H1 (cell line): ENCODE measurements at regions not wholly inside any gene's neighbourhood (a gene's known extent, or its start where the extent isn't known, plus 50 kb on each side); places are given as distances from the start of the nearest gene placed in this dataset.

Experiments used
- CTCF ChIA-PET: fragments of 300-600 bp; sonication (Branson Sonifier 250); formaldehyde crosslinking; loops from one replicate; lab custom pipeline; 2021; ENCODE audit not compliant: partially characterized antibody; lab: Charles Lee
- POLR2A ChIA-PET: fragments of 300-600 bp; sonication (Branson Sonifier 250); formaldehyde crosslinking; loops from one replicate; lab custom pipeline; 2021; ENCODE audit warnings: inconsistent platforms; ENCODE audit not compliant: partially characterized antibody; lab: Charles Lee
- DNase-seq, 2 experiments: peaks; one replicate each; pipeline versions ENCODE4 v3.0.0 to v3.0.0-alpha.2; 2010 to 2022; ENCODE audit warnings: low spot score in 2 of 2, low read depth in 1 of 2, mixed read lengths in 1 of 2
- FAIRE-seq: peaks from 2 replicates; lab custom pipeline; 2011; peaks lifted over from hg19 to GRCh38; lab: Jason Lieb, UNC
- H2AFZ ChIP-seq: 2 replicates; pipeline ENCODE4 v1.8.1; 2012; ENCODE audit warnings: low read length, inconsistent platforms
- H2AK5ac ChIP-seq: 2 replicates; pipeline ENCODE4 v1.6.1; 2013; ENCODE audit warnings: low read depth, low read length
- H2BK120ac ChIP-seq: replicated peaks from 2 replicates; pipeline ENCODE3; 2013; ENCODE audit warnings: low read depth, low read length, inconsistent platforms
- H2BK12ac ChIP-seq: 2 replicates; pipeline ENCODE4 v1.6.1; 2013; ENCODE audit warnings: low read depth, low read length
- H2BK15ac ChIP-seq: 2 replicates; pipeline ENCODE4 v1.6.1; 2013; ENCODE audit warnings: low read length
- H2BK20ac ChIP-seq: 2 replicates; pipeline ENCODE4 v1.6.1; 2013; ENCODE audit warnings: low read length
- H2BK5ac ChIP-seq: 2 replicates; pipeline ENCODE4 v1.6.1; 2013; ENCODE audit warnings: low read depth, low read length
- H3K14ac ChIP-seq: 2 replicates; pipeline ENCODE4 v1.6.1; 2013; ENCODE audit warnings: inconsistent platforms; ENCODE audit not compliant: insufficient read length
- H3K18ac ChIP-seq: 2 replicates; pipeline ENCODE4 v1.6.1; 2013; ENCODE audit warnings: low read length; ENCODE audit errors: extremely low read depth
- H3K23ac ChIP-seq: 2 replicates; pipeline ENCODE4 v1.6.1; 2013; ENCODE audit warnings: inconsistent platforms; ENCODE audit not compliant: insufficient read length
- H3K23me2 ChIP-seq: 2 replicates; pipeline ENCODE4 v1.6.1; 2013; ENCODE audit warnings: low read depth, low read length
- H3K27ac ChIP-seq: 2 replicates; pipeline ENCODE4 v1.6.1; 2011; ENCODE audit warnings: low read depth, low read length, inconsistent platforms
- H3K27me3 ChIP-seq, 4 experiments: replicated peaks in 1 of 4; 1 replicate in 1 of 4; 2 replicates in 3 of 4; pipeline versions ENCODE4 v1.6.1 to v1.8.1; 2011 to 2013; ENCODE audit warnings: low read length in 3 of 4, mild to moderate bottlenecking in 3 of 4, inconsistent platforms in 2 of 4, mixed read lengths in 2 of 4, moderate library complexity in 1 of 4; ENCODE audit not compliant: control insufficient read depth in 3 of 4, insufficient read depth in 3 of 4; ENCODE audit errors: extremely low read depth in 1 of 4
- H3K36me3 ChIP-seq, 4 experiments: 2 replicates each; pipeline versions ENCODE4 v1.6.1 to v1.8.1; 2011 to 2013; ENCODE audit warnings: mild to moderate bottlenecking in 4 of 4, low read length in 3 of 4, moderate library complexity in 2 of 4, control low read depth in 1 of 4, inconsistent platforms in 1 of 4; ENCODE audit not compliant: insufficient read depth in 4 of 4, control insufficient read depth in 2 of 4
- H3K4ac ChIP-seq: replicated peaks from 2 replicates; pipeline ENCODE3; 2013; ENCODE audit warnings: low read length, low read depth, mixed read lengths, inconsistent platforms; ENCODE audit not compliant: insufficient read length
- H3K4me1 ChIP-seq, 4 experiments: replicated peaks in 1 of 4; 1 replicate in 1 of 4; 2 replicates in 3 of 4; pipeline versions ENCODE4 v1.6.1 to v1.8.1; 2011 to 2013; ENCODE audit warnings: low read length in 3 of 4, inconsistent platforms in 2 of 4, mixed read lengths in 1 of 4; ENCODE audit not compliant: insufficient read depth in 4 of 4, control insufficient read depth in 3 of 4
- H3K4me2 ChIP-seq, 2 experiments: 2 replicates each; pipeline versions ENCODE4 v1.6.1 to v1.8.1; 2011 to 2013; ENCODE audit warnings: low read depth in 2 of 2, low read length in 2 of 2, control low read depth in 1 of 2, inconsistent platforms in 1 of 2, mild to moderate bottlenecking in 1 of 2; ENCODE audit not compliant: insufficient read depth in 1 of 2
- H3K4me3 ChIP-seq, 4 experiments: fragments of 200-600, 300-600 bp in 1 of 4; sonication (generic), shearing (Covaris generic), sonication (Bioruptor Twin) in 1 of 4; 2 replicates each; pipeline versions ENCODE4 v1.5.1 to v1.8.1; 2011 to 2016; ENCODE audit warnings: low read length in 4 of 4, low read depth in 3 of 4, control low read depth in 2 of 4, inconsistent platforms in 2 of 4, mild to moderate bottlenecking in 2 of 4, mixed read lengths in 1 of 4, moderate library complexity in 1 of 4; ENCODE audit not compliant: insufficient read depth in 2 of 4; ENCODE audit errors: extremely low read depth in 1 of 4
- H3K56ac ChIP-seq: replicated peaks from 2 replicates; pipeline ENCODE3; 2013; ENCODE audit warnings: low read depth, mild to moderate bottlenecking, mixed read lengths, low read length, inconsistent platforms; ENCODE audit not compliant: insufficient read length
- H3K79me1 ChIP-seq: 2 replicates; pipeline ENCODE4 v1.6.1; 2013; ENCODE audit warnings: low read depth, low read length, control low read depth
- H3K79me2 ChIP-seq, 2 experiments: 2 replicates each; pipeline versions ENCODE4 v1.6.1 to v1.8.1; 2012 to 2013; ENCODE audit warnings: low read length in 2 of 2, mild to moderate bottlenecking in 2 of 2, inconsistent platforms in 1 of 2; ENCODE audit not compliant: insufficient read depth in 2 of 2, control insufficient read depth in 1 of 2
- H3K9ac ChIP-seq, 4 experiments: replicated peaks in 1 of 4; 1 replicate in 1 of 4; 2 replicates in 3 of 4; pipeline versions ENCODE4 v1.6.1 to v1.8.1; 2011 to 2013; ENCODE audit warnings: low read depth in 3 of 4, low read length in 3 of 4, control low read depth in 2 of 4, mild to moderate bottlenecking in 2 of 4, moderate library complexity in 2 of 4, inconsistent platforms in 1 of 4; ENCODE audit errors: extremely low read depth in 1 of 4
- H3K9me3 ChIP-seq, 2 experiments: 2 replicates each; pipeline versions ENCODE4 v1.6.1 to v1.8.1; 2012 to 2013; ENCODE audit warnings: mild to moderate bottlenecking in 2 of 2, moderate library complexity in 2 of 2, control low read depth in 1 of 2, inconsistent platforms in 1 of 2, low read depth in 1 of 2, low read length in 1 of 2, mixed read lengths in 1 of 2; ENCODE audit not compliant: insufficient read depth in 2 of 2
- H4K20me1 ChIP-seq, 2 experiments: replicated peaks in 1 of 2; 2 replicates each; pipeline versions ENCODE3 to v1.8.1; 2011 to 2013; ENCODE audit warnings: inconsistent platforms in 2 of 2, low read length in 2 of 2, mild to moderate bottlenecking in 1 of 2; ENCODE audit not compliant: insufficient read depth in 2 of 2, control insufficient read depth in 1 of 2
- H4K5ac ChIP-seq: 2 replicates; pipeline ENCODE4 v1.6.1; 2013; ENCODE audit warnings: low read length, low read depth, mixed read lengths, inconsistent platforms; ENCODE audit not compliant: insufficient read length
- H4K8ac ChIP-seq: 2 replicates; pipeline ENCODE4 v1.8.0; 2013; ENCODE audit warnings: mild to moderate bottlenecking, moderate library complexity, low read length, inconsistent platforms; ENCODE audit not compliant: insufficient read depth; ENCODE audit errors: extremely low read depth
- H4K91ac ChIP-seq: replicated peaks from 2 replicates; pipeline ENCODE3; 2013; ENCODE audit warnings: low read length, mixed read lengths, inconsistent platforms; ENCODE audit not compliant: insufficient read length
- WGBS, 2 experiments: shearing (Covaris generic) in 1 of 2; methylation state at CpG; one replicate each; pipeline versions ENCODE4 v1.1.6 to v1.1.7; 2013 to 2015; ENCODE audit warnings: low lambda C conversion rate in 2 of 2, mixed read lengths in 2 of 2, inconsistent platforms in 1 of 2, low coverage in 1 of 2, missing lambda C conversion rate in 1 of 2; ENCODE audit not compliant: insufficient replicate concordance in 2 of 2, insufficient coverage in 1 of 2, insufficient read length in 1 of 2; ENCODE audit errors: extremely low coverage in 1 of 2, missing lambda C conversion rate in 1 of 2; 5-methylcytosine and 5-hydroxymethylcytosine counted together
- TF ChIP-seq, protein P1 (sequence below): fragments of 300-600 bp; sonication (generic); IDR thresholded peaks from 2 replicates; pipeline ENCODE4 v1.7.1; 2012; ENCODE audit warnings: low read length, moderate library complexity, mild to moderate bottlenecking, inconsistent platforms; ENCODE audit not compliant: insufficient replicate concordance

GRCh38 chr11:105260976-105261375, 121.4 kb upstream of the CARD18 start:
- Histone ChIP-seq H2AK5ac (no peak overlapping the region), H3K14ac (no peak overlapping the region), H3K4ac (no peak overlapping the region), H3K36me3 (no peaks in the 10 kb centered on the region), H3K56ac (no peak overlapping the region), H4K20me1 (no peaks in the 10 kb centered on the region), H3K4me2 (no peak overlapping the region), H3K9ac (no peak overlapping the region), H3K79me2 (no peaks in the 10 kb centered on the region), H2BK5ac (no peak overlapping the region), H3K18ac (no peak overlapping the region), H3K27me3 (no peaks in the 10 kb centered on the region), H3K4me3 (no peak overlapping the region), H3K27ac (no peak overlapping the region), H3K23ac (no peak overlapping the region), H4K5ac (no peak overlapping the region), H3K9me3 (no peaks in the 10 kb centered on the region), H4K8ac (no peak overlapping the region), H2BK20ac (no peak overlapping the region), H3K79me1 (no peaks in the 10 kb centered on the region), H3K23me2 (no peaks in the 10 kb centered on the region), H2BK12ac (no peak overlapping the region), H2BK120ac (no peak overlapping the region), H4K91ac (no peak overlapping the region), H2AFZ (no peak overlapping the region), H3K4me1 (no peaks in the 10 kb centered on the region), H2BK15ac (no peak overlapping the region)
- ChIA-PET POLR2A (no interaction called here), CTCF (interaction anchor here (2.2 kb wide), 1 partner anchor 601 kb away, joined by 7 read pairs; no protein-coding TSS in a partner anchor)
- no peak for DNase-seq
- no peak for FAIRE-seq
- 67% methylated on average over 1 of the region's 1 CpG; no CpG with 5 or more reads in 1 of the 2 experiments for WGBS, 2 experiments
- TF ChIP-seq, protein P1, sequence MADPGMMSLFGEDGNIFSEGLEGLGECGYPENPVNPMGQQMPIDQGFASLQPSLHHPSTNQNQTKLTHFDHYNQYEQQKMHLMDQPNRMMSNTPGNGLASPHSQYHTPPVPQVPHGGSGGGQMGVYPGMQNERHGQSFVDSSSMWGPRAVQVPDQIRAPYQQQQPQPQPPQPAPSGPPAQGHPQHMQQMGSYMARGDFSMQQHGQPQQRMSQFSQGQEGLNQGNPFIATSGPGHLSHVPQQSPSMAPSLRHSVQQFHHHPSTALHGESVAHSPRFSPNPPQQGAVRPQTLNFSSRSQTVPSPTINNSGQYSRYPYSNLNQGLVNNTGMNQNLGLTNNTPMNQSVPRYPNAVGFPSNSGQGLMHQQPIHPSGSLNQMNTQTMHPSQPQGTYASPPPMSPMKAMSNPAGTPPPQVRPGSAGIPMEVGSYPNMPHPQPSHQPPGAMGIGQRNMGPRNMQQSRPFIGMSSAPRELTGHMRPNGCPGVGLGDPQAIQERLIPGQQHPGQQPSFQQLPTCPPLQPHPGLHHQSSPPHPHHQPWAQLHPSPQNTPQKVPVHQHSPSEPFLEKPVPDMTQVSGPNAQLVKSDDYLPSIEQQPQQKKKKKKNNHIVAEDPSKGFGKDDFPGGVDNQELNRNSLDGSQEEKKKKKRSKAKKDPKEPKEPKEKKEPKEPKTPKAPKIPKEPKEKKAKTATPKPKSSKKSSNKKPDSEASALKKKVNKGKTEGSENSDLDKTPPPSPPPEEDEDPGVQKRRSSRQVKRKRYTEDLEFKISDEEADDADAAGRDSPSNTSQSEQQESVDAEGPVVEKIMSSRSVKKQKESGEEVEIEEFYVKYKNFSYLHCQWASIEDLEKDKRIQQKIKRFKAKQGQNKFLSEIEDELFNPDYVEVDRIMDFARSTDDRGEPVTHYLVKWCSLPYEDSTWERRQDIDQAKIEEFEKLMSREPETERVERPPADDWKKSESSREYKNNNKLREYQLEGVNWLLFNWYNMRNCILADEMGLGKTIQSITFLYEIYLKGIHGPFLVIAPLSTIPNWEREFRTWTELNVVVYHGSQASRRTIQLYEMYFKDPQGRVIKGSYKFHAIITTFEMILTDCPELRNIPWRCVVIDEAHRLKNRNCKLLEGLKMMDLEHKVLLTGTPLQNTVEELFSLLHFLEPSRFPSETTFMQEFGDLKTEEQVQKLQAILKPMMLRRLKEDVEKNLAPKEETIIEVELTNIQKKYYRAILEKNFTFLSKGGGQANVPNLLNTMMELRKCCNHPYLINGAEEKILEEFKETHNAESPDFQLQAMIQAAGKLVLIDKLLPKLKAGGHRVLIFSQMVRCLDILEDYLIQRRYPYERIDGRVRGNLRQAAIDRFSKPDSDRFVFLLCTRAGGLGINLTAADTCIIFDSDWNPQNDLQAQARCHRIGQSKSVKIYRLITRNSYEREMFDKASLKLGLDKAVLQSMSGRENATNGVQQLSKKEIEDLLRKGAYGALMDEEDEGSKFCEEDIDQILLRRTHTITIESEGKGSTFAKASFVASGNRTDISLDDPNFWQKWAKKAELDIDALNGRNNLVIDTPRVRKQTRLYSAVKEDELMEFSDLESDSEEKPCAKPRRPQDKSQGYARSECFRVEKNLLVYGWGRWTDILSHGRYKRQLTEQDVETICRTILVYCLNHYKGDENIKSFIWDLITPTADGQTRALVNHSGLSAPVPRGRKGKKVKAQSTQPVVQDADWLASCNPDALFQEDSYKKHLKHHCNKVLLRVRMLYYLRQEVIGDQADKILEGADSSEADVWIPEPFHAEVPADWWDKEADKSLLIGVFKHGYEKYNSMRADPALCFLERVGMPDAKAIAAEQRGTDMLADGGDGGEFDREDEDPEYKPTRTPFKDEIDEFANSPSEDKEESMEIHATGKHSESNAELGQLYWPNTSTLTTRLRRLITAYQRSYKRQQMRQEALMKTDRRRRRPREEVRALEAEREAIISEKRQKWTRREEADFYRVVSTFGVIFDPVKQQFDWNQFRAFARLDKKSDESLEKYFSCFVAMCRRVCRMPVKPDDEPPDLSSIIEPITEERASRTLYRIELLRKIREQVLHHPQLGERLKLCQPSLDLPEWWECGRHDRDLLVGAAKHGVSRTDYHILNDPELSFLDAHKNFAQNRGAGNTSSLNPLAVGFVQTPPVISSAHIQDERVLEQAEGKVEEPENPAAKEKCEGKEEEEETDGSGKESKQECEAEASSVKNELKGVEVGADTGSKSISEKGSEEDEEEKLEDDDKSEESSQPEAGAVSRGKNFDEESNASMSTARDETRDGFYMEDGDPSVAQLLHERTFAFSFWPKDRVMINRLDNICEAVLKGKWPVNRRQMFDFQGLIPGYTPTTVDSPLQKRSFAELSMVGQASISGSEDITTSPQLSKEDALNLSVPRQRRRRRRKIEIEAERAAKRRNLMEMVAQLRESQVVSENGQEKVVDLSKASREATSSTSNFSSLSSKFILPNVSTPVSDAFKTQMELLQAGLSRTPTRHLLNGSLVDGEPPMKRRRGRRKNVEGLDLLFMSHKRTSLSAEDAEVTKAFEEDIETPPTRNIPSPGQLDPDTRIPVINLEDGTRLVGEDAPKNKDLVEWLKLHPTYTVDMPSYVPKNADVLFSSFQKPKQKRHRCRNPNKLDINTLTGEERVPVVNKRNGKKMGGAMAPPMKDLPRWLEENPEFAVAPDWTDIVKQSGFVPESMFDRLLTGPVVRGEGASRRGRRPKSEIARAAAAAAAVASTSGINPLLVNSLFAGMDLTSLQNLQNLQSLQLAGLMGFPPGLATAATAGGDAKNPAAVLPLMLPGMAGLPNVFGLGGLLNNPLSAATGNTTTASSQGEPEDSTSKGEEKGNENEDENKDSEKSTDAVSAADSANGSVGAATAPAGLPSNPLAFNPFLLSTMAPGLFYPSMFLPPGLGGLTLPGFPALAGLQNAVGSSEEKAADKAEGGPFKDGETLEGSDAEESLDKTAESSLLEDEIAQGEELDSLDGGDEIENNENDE: no peak
